ENCODE measurements at regions not wholly inside any gene's neighbourhood (a gene's known extent, or its start where the extent isn't known, plus 50 kb on each side); places are given as distances from the start of the nearest gene placed in this dataset.

DNA sequence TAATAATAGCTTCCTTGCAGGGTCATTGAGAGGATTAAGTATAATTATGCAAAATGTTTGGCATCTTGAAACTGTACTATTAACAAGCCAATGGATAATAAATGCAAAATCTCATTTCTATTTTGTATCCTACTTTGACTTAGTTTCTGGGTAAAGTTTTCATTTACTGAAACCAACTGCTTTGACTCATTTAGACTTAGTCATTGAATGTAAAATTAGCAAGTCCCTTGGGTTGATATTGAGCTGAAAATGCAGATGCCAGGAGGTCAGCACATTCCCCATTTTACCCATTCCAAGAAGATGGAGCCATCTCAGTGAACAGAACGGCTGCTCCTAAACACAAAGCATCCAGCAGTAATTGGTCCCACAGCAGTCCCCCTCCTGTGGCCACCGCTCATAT is 74.7 kb upstream of the GATB start:
- H3K27ac ChIP-seq (ENCODE audit: low read length in 2 of 2): no peak overlapping the region
- Mint-ChIP-seq H3K27ac (no peak overlapping the region), H3K4me3 (no peak overlapping the region), H3K9me3 (ENCODE audit: insufficient read depth) (no peaks in the 10 kb centered on the region), H3K4me1 (no peaks in the 10 kb centered on the region), H3K27me3 (peaks cover 7% of the 10 kb centered on the region)
- WGBS (ENCODE audit: insufficient coverage): no CpG with 5 or more reads among the region's 2 CpGs
- ChIA-PET CTCF (no interaction called here), POLR2A (no interaction called here)
- intact Hi-C loops (cut with micrococcal nuclease): no loop called here
- ATAC-seq (ENCODE audit: low read depth) (no peak), DNase-seq (no peak)
- no peaks in the 10 kb centered on the region for H3K79me2 ChIP-seq (ENCODE audit: control insufficient read depth, insufficient read depth, low read length)
- no peaks in the 10 kb centered on the region for H3K27me3 ChIP-seq (replicated peaks in 1 of 4; ENCODE audit: control extremely low read depth in 1 of 4, control insufficient read depth in 3 of 4, insufficient read depth in 4 of 4, low read length in 3 of 4)
- H4K20me1 ChIP-seq (ENCODE audit: control insufficient read depth, insufficient read depth, low read length, poor library complexity, severe bottlenecking): no peaks in the 10 kb centered on the region
- H3K36me3 ChIP-seq (replicated peaks in 1 of 2; ENCODE audit: control extremely low read depth in 1 of 2, control insufficient read depth in 1 of 2, extremely low read depth in 1 of 2, insufficient read depth in 2 of 2, low read length in 1 of 2): no peaks in the 10 kb centered on the region
- no peak overlapping the region for H3K4me3 ChIP-seq (ENCODE audit: control extremely low read depth in 1 of 5, extremely low read depth in 1 of 5, insufficient read depth in 1 of 5, low read depth in 2 of 5, low read length in 4 of 5)
- H3K4me1 ChIP-seq (ENCODE audit: control insufficient read depth in 2 of 2, insufficient read depth in 2 of 2, low read length in 2 of 2): no peaks in the 10 kb centered on the region
- TF ChIP-seq EZH2 (IDR thresholded peaks at IDR 0.05; ENCODE audit: borderline replicate concordance, insufficient read depth, low read depth, low read length, poor library complexity, severe bottlenecking): no peak
- H3K4me2 ChIP-seq (replicated peaks; ENCODE audit: low read depth, low read length, poor library complexity, severe bottlenecking): no peak overlapping the region
- no peaks in the 10 kb centered on the region for H3K9me3 ChIP-seq (ENCODE audit: control extremely low read depth in 1 of 3, control insufficient read depth in 2 of 3, insufficient read depth in 1 of 3, low read length in 2 of 3)
- H3K9ac ChIP-seq (ENCODE audit: low read length): no peak overlapping the region
- H2AFZ ChIP-seq (ENCODE audit: insufficient read depth, low read depth, low read length, poor library complexity, severe bottlenecking): no peak overlapping the region

DNA sequence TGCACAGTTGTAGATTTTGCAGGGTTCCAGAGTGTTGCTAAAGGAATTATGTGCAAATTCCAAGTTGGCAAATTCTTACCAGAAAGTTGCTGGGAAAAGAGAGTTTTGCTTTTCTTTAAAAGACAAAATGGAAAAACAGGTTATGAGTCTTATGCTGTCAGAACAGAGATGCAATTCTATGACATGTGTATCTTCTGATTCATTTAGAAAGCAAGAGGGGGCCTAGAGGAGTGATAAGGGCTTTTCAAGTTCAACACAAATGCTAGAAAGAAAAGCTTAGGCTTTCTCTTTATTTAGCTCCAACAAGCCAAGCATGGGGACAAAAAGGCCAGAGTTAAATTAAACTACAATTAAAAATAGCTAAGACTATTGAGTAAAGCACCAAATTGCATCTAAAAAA is 72.4 kb upstream of the GATB start:
- Mint-ChIP-seq H3K27me3 (peaks cover 6% of the 10 kb centered on the region), H3K4me1 (no peaks in the 10 kb centered on the region), H3K27ac (no peak overlapping the region), H3K4me3 (no peak overlapping the region), H3K9me3 (ENCODE audit: insufficient read depth) (no peaks in the 10 kb centered on the region)
- ChIA-PET CTCF (interaction anchor here (1.8 kb wide), 1 partner anchor 31 kb away, joined by 4 read pairs; no protein-coding TSS in a partner anchor), POLR2A (no interaction called here)
- H4K20me1 ChIP-seq (ENCODE audit: control insufficient read depth, insufficient read depth, low read length, poor library complexity, severe bottlenecking): no peaks in the 10 kb centered on the region
- DNase-seq: no peak
- no peaks in the 10 kb centered on the region for H3K79me2 ChIP-seq (ENCODE audit: control insufficient read depth, insufficient read depth, low read length)
- H3K36me3 ChIP-seq (replicated peaks in 1 of 2; ENCODE audit: control extremely low read depth in 1 of 2, control insufficient read depth in 1 of 2, extremely low read depth in 1 of 2, insufficient read depth in 2 of 2, low read length in 1 of 2): no peaks in the 10 kb centered on the region
- ATAC-seq (ENCODE audit: low read depth): no peak
- no peak for TF ChIP-seq EZH2 (IDR thresholded peaks at IDR 0.05; ENCODE audit: borderline replicate concordance, insufficient read depth, low read depth, low read length, poor library complexity, severe bottlenecking)
- TF ChIP-seq, protein P1, sequence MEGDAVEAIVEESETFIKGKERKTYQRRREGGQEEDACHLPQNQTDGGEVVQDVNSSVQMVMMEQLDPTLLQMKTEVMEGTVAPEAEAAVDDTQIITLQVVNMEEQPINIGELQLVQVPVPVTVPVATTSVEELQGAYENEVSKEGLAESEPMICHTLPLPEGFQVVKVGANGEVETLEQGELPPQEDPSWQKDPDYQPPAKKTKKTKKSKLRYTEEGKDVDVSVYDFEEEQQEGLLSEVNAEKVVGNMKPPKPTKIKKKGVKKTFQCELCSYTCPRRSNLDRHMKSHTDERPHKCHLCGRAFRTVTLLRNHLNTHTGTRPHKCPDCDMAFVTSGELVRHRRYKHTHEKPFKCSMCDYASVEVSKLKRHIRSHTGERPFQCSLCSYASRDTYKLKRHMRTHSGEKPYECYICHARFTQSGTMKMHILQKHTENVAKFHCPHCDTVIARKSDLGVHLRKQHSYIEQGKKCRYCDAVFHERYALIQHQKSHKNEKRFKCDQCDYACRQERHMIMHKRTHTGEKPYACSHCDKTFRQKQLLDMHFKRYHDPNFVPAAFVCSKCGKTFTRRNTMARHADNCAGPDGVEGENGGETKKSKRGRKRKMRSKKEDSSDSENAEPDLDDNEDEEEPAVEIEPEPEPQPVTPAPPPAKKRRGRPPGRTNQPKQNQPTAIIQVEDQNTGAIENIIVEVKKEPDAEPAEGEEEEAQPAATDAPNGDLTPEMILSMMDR (IDR thresholded peaks at IDR 0.05): no peak
- no peak overlapping the region for H2AFZ ChIP-seq (ENCODE audit: insufficient read depth, low read depth, low read length, poor library complexity, severe bottlenecking)
- H3K9ac ChIP-seq (ENCODE audit: low read length): no peak overlapping the region
- intact Hi-C loops (cut with micrococcal nuclease): no loop called here
- no peaks in the 10 kb centered on the region for H3K27me3 ChIP-seq (replicated peaks in 1 of 4; ENCODE audit: control extremely low read depth in 1 of 4, control insufficient read depth in 3 of 4, insufficient read depth in 4 of 4, low read length in 3 of 4)
- H3K9me3 ChIP-seq (ENCODE audit: control extremely low read depth in 1 of 3, control insufficient read depth in 2 of 3, insufficient read depth in 1 of 3, low read length in 2 of 3): no peaks in the 10 kb centered on the region
- no peak overlapping the region for H3K4me3 ChIP-seq (ENCODE audit: control extremely low read depth in 1 of 5, extremely low read depth in 1 of 5, insufficient read depth in 1 of 5, low read depth in 2 of 5, low read length in 4 of 5)
- no peaks in the 10 kb centered on the region for H3K4me1 ChIP-seq (ENCODE audit: control insufficient read depth in 2 of 2, insufficient read depth in 2 of 2, low read length in 2 of 2)
- H3K4me2 ChIP-seq (replicated peaks; ENCODE audit: low read depth, low read length, poor library complexity, severe bottlenecking): no peak overlapping the region
- H3K27ac ChIP-seq (ENCODE audit: low read length in 2 of 2): no peak overlapping the region

All from B cell (primary cell).